Tibial artery (tissue), 4 donors: ENCODE measurements at regions not wholly inside any gene's neighbourhood (a gene's known extent, or its start where the extent isn't known, plus 50 kb on each side); places are given as distances from the start of the nearest gene placed in this dataset.
"Not testable (repeated sequence)": the region's sequence is repeated elsewhere in the genome, so short reads cannot be mapped to it uniquely, and the experiment has no call there.

Source experiments
- DNase-seq, 2 donors: peaks; one replicate each; pipeline ENCODE4 v3.0.0-alpha.2; 2019
- H3K27ac ChIP-seq, 2 donors: fragments of 200-600 bp; sonication (generic) in 1 of 2; 1 replicate in 1 of 2; 2 replicates in 1 of 2; pipeline ENCODE4 v1.5.1; 2018 to 2019; ENCODE audit warnings: mild to moderate bottlenecking in 1 of 2
- H3K27me3 ChIP-seq, 2 donors: fragments of 200-600 bp; sonication (generic) in 1 of 2; one replicate each; pipeline versions ENCODE4 v1.5.1 to v1.6.0; 2016 to 2019
- H3K36me3 ChIP-seq, 3 donors: fragments of 200-600 bp; sonication (generic) in 2 of 3; one replicate each; pipeline ENCODE4 v1.5.1; 2016 to 2019; ENCODE audit warnings: mild to moderate bottlenecking in 2 of 3
- H3K4me1 ChIP-seq, 4 donors: fragments of 200-600 bp; sonication (generic) in 2 of 4; 1 replicate in 3 of 4; 2 replicates in 1 of 4; pipeline ENCODE4 v1.5.1; 2016 to 2019
- H3K4me3 ChIP-seq, 2 donors: fragments of 200-600 bp; sonication (generic) in 1 of 2; 1 replicate in 1 of 2; 2 replicates in 1 of 2; pipeline ENCODE4 v1.5.1; 2018 to 2019; ENCODE audit warnings: mild to moderate bottlenecking in 2 of 2
- H3K9me3 ChIP-seq, 3 donors: fragments of 200-600 bp; sonication (generic) in 1 of 3; one replicate each; pipeline ENCODE4 v1.5.1; 2016 to 2019
- CTCF ChIP-seq, 2 experiments: fragments of 200-600 bp in 1 of 2; fragments of 450-650 bp in 1 of 2; IDR thresholded peaks; one replicate each; pipeline ENCODE4 v1.5.1; 2017 to 2019; ENCODE audit warnings: antibody characterized with exemption in 2 of 2, mild to moderate bottlenecking in 1 of 2, moderate library complexity in 1 of 2
- intact Hi-C: fragments of 100-400 bp; cut with DNase I; formaldehyde crosslinking; loops from one replicate; pipeline ENCODE4 v1.15.0; 2023; ENCODE audit warnings: low total_unique reads

- no peak for DNase-seq
- intact Hi-C loops = no loop called here
- TF ChIP-seq CTCF (IDR thresholded peaks at IDR 0.05) = no peak
- H3K27me3 ChIP-seq = no peaks in the 10 kb centered on the region
- no peaks in the 10 kb centered on the region for H3K36me3 ChIP-seq
- no peak overlapping the region for H3K4me3 ChIP-seq
- no peaks in the 10 kb centered on the region for H3K9me3 ChIP-seq
- no peaks in the 10 kb centered on the region for H3K4me1 ChIP-seq
- no peak overlapping the region for H3K27ac ChIP-seq
Measured at GRCh38 chr14:48614003-48614402, 938.6 kb upstream of the MDGA2 start.

- H3K4me3 ChIP-seq, H3K9me3 ChIP-seq, intact Hi-C loops, H3K36me3 ChIP-seq, DNase-seq, H3K27ac ChIP-seq, H3K27me3 ChIP-seq, H3K4me1 ChIP-seq: not testable (repeated sequence)
Measured at GRCh38 chr14:48606960-48607359, 931.6 kb upstream of the MDGA2 start.

GRCh38 chr14:48598458-48598857, 923.1 kb upstream of the MDGA2 start:
- Histone ChIP-seq H3K27ac (no peak overlapping the region), H3K4me1 (no peaks in the 10 kb centered on the region), H3K36me3 (no peaks in the 10 kb centered on the region), H3K4me3 (no peak overlapping the region), H3K27me3 (no peaks in the 10 kb centered on the region), H3K9me3 (no peaks in the 10 kb centered on the region)
- DNase-seq = no peak
- intact Hi-C loops = no loop called here
- no peak for TF ChIP-seq CTCF (IDR thresholded peaks at IDR 0.05)

GRCh38 chr14:48586099-48586498, 910.7 kb upstream of the MDGA2 start:
- TF ChIP-seq CTCF (IDR thresholded peaks at IDR 0.05) = no peak
- H3K4me1 ChIP-seq = no peaks in the 10 kb centered on the region
- no peaks in the 10 kb centered on the region for H3K9me3 ChIP-seq
- no peak for DNase-seq
- H3K4me3 ChIP-seq = no peak overlapping the region
- no peaks in the 10 kb centered on the region for H3K27me3 ChIP-seq
- H3K36me3 ChIP-seq = no peaks in the 10 kb centered on the region
- no peak overlapping the region for H3K27ac ChIP-seq
- intact Hi-C loops = no loop called here

- H3K36me3 ChIP-seq = no peaks in the 10 kb centered on the region
- DNase-seq = no peak
- no peak overlapping the region for H3K4me3 ChIP-seq
- H3K27me3 ChIP-seq = no peaks in the 10 kb centered on the region
- intact Hi-C loops = no loop called here
- H3K9me3 ChIP-seq = no peaks in the 10 kb centered on the region
- no peaks in the 10 kb centered on the region for H3K4me1 ChIP-seq
- no peak for TF ChIP-seq CTCF (IDR thresholded peaks at IDR 0.05)
- no peak overlapping the region for H3K27ac ChIP-seq
Measured at GRCh38 chr14:48584031-48584430, 908.6 kb upstream of the MDGA2 start.

- H3K27me3 ChIP-seq = no peaks in the 10 kb centered on the region
- H3K4me3 ChIP-seq = no peak overlapping the region
- H3K9me3 ChIP-seq = no peaks in the 10 kb centered on the region
- H3K36me3 ChIP-seq = no peaks in the 10 kb centered on the region
- no peaks in the 10 kb centered on the region for H3K4me1 ChIP-seq
- TF ChIP-seq CTCF (IDR thresholded peaks at IDR 0.05) = no peak
- intact Hi-C loops = no loop called here
- no peak for DNase-seq
- no peak overlapping the region for H3K27ac ChIP-seq
Measured at GRCh38 chr14:48582938-48583337, 907.5 kb upstream of the MDGA2 start.
